IPS DF 4.7 (cell line): ENCODE measurements at regions not wholly inside any gene's neighbourhood (a gene's known extent, or its start where the extent isn't known, plus 50 kb on each side); places are given as distances from the start of the nearest gene placed in this dataset.

Source experiments
- DNase-seq: peaks from one replicate; pipeline ENCODE4 v3.0.0-alpha.2; 2013; ENCODE audit warnings: low spot score; ENCODE audit errors: extremely low read depth

DNA sequence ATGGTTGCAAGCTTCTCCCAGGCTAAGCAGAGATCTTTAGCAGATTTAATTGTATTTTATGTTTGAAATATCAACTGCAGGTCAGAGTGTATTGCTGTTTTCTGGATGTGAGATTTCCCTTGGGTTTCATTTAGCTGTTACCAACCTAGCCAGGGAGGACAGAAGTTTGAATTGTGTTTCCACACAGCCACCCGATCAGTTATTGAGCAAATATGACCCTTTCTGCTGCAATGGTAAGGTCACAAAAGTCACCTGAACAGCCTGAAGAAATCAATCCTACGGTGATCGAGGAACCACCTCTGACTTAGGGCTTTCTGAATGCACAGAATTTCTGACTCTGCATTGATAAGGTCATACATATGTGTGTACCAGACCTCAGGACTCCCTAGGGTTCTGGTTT lies 419.9 kb downstream of the MAN2A1 start:
- DNase-seq: no peak

- DNase-seq: no peak
Measured at GRCh38 chr5:110112348-110112747, 422.6 kb downstream of the MAN2A1 start.

DNA sequence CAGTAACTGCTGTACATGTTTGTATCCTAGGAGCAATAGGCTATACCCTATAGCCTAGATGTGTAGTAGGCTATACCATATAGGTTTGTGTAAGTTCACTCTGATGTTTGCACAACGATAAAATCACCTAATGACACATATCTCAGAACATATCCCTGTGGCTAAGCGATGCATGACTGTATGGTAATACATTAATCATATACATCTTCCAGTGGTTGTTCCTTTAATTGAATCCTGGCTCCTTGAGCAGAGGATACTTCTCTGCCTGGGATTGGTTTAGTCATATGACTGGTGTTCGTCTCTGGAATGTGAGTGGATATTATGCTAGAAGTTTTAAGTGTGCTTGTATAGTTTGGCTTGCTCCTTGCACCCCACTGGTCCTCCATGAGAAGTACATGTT lies 425.8 kb downstream of the MAN2A1 start:
- no peak for DNase-seq

DNA sequence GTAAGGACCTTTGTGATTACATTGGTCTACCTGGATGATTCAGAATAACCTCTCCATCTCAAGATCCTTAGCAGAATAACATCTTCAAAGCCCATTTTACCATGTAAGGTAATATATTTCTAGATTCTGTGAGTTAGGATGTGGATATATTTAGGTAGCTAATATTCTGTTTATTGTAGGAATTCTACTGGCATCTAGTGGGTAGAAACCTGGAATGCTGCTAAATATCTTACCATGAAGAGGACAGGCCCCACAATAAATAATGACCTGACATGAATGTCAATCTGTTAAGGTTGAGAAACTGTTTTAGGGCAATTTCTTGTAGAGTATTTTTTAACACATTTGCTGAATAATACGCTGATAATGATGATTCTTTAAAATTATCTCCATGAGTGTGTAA lies 426.8 kb downstream of the MAN2A1 start:
- DNase-seq: no peak

DNA sequence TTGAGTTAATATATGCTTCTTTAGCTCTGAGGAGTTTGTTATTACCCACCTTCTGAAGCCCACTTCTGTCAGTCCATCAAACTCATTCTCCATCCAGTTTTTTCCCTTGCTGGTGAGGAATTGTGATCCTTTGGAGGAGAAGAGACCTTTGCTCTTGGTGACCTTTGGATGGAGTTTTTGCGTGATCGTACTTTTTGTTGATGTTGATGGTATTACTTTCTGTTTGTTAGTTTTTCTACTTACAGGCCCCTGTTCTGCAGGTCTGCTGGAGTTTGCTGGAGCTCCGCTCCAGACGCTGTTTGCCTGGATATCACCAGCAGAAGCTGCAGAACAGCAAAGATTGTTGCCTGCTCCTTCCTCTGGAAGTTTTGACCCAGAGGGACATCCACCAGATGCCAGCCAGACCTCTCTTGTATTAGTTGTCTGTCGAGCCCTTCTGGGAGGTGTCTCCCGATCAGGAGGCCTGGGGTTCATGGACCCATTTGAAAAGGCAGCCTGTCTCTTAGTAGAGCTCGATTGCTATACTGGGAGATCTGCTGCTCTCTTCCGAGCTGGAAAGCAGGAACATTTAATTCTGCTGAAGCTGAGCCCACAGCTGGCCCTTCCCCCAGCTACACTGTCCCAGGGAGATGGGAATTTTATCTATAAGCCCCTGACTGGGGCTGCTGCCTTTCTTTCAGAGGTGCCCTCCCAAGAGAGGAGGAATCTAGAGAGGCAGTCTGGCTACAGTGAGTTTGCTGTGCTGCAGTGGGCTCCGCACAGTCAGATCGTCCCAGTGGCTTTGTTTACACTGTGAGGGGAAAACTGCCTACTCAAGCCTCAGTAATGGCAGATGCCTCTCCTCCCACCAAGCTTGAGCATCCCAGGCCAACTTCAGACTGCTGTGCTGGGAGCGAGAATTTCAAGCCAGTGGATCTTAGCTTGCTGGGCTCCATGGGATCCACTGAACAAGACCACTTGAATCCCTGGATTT lies 445.5 kb downstream of the MAN2A1 start:
- DNase-seq: no peak

- no peak for DNase-seq
Measured at GRCh38 chr5:110150199-110150598, 460.5 kb downstream of the MAN2A1 start.

DNA sequence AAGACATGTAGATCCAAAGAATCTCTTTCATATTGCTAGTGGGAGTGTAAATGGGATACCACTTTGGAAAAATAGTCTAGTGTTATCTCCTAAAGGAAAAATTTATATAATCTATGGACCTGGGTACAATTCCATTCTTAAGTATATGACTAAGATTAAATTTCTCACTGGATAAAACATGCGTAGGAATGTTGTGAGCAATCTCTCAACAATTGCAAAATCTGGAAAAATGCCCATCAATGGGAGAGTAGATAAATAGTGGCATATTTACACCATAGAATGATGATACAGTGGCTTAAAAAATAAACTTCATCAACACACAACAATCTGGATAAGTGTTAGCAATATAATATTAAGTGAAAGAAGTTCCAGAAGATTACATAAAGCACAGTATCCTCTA lies 469.5 kb downstream of the MAN2A1 start:
- no peak for DNase-seq

DNA sequence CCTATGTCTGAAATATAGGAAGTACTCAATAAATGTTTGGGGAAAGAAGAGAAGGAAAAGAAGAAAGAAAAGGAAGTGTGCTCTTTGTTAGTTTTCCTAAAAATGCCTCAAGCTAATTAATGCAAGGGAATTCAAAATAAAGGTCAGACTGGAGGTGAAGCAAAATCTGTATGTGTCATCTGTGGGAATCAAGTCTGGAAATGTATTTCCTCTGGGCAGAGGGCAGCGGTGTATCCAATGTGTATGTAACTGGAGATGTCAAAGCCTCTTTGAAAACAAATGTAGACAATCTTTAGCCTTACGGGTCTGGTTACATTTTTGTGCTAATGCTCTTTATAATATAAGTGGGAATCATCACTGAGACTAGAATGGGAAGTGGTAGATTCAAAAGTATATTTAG lies 471.4 kb downstream of the MAN2A1 start:
- DNase-seq: no peak

- DNase-seq: no peak
Measured at GRCh38 chr5:110165366-110165765, 475.6 kb downstream of the MAN2A1 start.

DNA sequence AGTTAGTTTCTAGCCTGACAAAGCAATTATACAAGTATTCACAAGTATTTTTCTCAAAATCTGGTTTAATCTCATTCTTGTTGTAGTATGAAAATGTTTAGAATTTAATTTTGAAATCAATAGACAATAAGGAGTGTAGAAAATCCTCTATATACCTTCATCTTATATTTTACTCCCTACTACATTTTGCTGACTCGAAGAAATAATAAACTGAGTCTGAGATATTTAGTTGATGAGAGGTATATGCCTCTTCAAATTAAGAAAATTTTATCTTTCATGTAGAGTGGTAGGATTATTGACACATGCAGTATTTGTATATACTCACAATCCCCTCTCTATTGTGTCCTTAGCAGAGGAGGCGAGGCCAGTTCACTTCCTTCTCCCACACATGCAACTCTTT lies 477.7 kb downstream of the MAN2A1 start:
- DNase-seq: no peak

DNA sequence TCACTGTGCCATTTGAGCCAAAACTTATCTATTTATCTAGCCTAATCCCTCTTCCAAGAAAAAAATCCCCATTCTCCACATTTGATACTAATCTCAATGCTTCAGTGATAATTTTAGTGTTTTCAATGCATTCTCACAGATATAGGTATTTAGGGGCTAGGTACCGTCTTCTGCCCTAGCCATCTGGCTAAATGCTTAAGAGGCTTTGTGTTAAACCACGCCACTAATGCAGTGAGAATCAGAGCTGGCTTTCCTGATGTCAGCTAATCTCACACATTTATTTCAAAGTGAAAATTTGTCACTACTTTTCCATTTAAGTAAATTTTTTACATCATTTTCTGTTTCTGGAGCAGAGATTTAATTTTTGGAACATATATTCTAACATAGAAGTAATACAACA lies 479.7 kb downstream of the MAN2A1 start:
- DNase-seq: no peak

DNA sequence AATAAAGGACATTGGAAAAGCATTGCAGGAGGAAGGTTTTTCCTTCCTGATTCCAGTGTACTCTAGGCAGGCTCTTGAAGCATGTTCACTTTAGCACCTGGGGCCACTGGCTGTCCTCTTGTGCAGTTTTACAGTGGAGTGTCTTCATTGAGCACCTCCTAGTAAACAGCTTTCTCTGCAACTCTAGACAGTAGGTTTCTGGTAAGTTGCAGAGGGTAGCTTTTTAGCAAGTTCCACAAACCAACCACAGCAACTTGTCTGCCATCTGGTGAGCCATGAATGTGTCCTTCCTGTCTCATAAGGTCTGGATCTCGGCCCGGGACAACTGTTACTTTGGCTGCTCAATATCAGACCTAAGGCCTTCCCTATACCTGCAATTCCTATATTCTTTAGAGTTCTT lies 488.0 kb downstream of the MAN2A1 start:
- DNase-seq: no peak

DNA sequence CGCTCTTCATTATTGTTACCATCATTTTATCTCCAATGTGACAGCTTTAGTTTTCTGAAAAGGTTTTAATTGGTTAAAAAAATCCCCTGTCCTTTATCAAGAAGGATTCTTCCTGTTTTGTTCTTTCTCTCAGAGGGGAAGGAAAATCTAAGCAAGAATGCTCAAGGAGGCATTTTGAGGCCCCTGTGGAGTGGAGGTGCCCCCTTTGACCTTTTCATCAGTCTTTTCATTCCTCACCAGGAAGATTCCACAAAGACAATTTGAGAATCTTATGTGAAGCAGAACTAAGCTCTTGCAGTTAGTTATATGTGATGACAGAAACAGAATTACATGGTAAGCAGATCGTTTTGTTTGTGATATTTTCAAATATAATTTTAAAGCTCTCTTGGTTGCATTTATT lies 489.6 kb downstream of the MAN2A1 start:
- no peak for DNase-seq

DNA sequence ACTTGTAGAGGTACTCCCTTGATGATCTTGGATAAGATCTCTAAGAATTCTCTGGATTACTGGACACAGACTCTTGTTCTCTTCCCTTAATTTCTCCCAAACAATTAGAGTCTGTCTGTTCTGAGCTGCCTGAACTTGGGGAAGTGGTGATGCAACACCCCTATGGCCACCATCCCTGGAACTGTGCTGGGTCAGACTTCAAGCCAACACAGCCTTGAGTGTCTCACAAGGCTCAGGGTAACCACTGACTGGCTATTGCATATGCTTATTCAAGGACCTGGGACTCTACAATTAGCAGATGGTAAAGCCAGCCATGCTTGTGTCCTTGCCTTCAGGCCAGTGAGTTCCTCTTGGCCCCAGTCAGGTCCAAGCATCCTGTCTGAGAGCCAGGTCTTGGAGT lies 504.5 kb downstream of the MAN2A1 start:
- DNase-seq: no peak

GRCh38 chr5:110195288-110195687 lies 505.6 kb downstream of the MAN2A1 start:
- no peak for DNase-seq

DNA sequence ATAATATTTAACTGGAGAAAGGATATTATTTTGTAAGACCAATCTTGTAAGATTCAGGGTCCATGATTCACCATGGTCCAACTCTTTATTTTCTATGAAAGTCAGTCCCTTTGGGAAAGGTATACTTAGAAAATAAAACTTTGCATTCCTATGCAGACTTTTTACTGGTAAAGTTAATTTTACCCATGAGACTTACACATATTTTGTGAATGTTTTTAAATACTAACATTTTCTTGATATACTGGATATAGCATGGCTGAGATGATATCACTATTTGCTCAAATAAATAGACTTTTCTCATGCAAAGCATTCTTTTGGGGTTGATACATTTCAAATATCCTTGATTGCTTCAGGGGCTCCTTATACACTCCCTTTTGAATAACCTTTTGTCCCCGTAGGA lies 512.1 kb downstream of the MAN2A1 start:
- no peak for DNase-seq

- no peak for DNase-seq
Measured at GRCh38 chr5:110203661-110204060, 513.9 kb downstream of the MAN2A1 start.

- DNase-seq: no peak
Measured at GRCh38 chr5:110209401-110209800, 517.1 kb downstream of the TMEM232 start.

- no peak for DNase-seq
Measured at GRCh38 chr5:110218981-110219380, 507.5 kb downstream of the TMEM232 start.

GRCh38 chr5:110219769-110220168 lies 506.7 kb downstream of the TMEM232 start:
- no peak for DNase-seq

DNA sequence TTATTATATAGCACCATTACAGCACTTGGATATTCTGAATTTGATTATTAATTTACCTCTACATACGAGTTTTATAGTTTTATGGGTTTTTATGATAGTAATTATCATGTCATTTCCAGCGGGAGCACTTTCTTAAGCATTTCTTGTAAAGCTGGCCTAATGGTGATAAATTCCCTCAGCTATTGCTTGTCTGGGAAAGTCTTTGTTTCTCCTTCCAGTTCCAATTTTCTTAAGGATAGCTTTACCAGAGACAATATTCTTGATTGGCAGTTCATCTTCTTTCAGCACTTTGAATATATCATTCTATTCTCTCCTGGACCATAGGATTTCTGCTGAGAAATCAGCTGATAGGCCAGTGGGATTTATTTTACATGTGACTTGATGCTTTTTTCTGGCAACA lies 505.4 kb downstream of the TMEM232 start:
- no peak for DNase-seq

- DNase-seq: no peak
Measured at GRCh38 chr5:110224050-110224449, 502.4 kb downstream of the TMEM232 start.

GRCh38 chr5:110225949-110226348 lies 500.5 kb downstream of the TMEM232 start:
- DNase-seq: no peak
